NCI-H187 treated with DMSO at 0.1 percent for 48 hours (cell line): ENCODE measurements at regions not wholly inside any gene's neighbourhood (a gene's known extent, or its start where the extent isn't known, plus 50 kb on each side); places are given as distances from the start of the nearest gene placed in this dataset.
"Not testable (repeated sequence)": the region's sequence is repeated elsewhere in the genome, so short reads cannot be mapped to it uniquely, and the experiment has no call there.

Experiments used
- DNase-seq: peaks from one replicate; lab custom pipeline; 2025; lab: John Stamatoyannopoulos, UW

- no peak for DNase-seq
Measured at GRCh38 chr11:87970762-87971161, 204.5 kb downstream of the RAB38 start.

- no peak for DNase-seq
Measured at GRCh38 chr11:87967459-87967858, 207.8 kb downstream of the RAB38 start.

GRCh38 chr11:87966694-87967093 lies 208.5 kb downstream of the RAB38 start:
- DNase-seq: no peak

- DNase-seq: no peak
Measured at GRCh38 chr11:87966216-87966615, 209.0 kb downstream of the RAB38 start.

GRCh38 chr11:87961606-87962005 lies 213.6 kb downstream of the RAB38 start:
- DNase-seq: no peak

- no peak for DNase-seq
Measured at GRCh38 chr11:87957961-87958360, 217.3 kb downstream of the RAB38 start.

GRCh38 chr11:87954476-87954875 lies 220.8 kb downstream of the RAB38 start:
- no peak for DNase-seq

- no peak for DNase-seq
Measured at GRCh38 chr11:87942786-87943185, 232.5 kb downstream of the RAB38 start.

- no peak for DNase-seq
Measured at GRCh38 chr11:87934182-87934581, 241.1 kb downstream of the RAB38 start.

- DNase-seq: no peak
Measured at GRCh38 chr11:87926250-87926970, 248.8 kb downstream of the RAB38 start.

GRCh38 chr11:87924125-87924524 lies 251.1 kb downstream of the RAB38 start:
- no peak for DNase-seq

- no peak for DNase-seq
Measured at GRCh38 chr11:87917111-87917510, 258.1 kb downstream of the RAB38 start.

- DNase-seq: no peak
Measured at GRCh38 chr11:87909178-87909577, 266.1 kb downstream of the RAB38 start.

- DNase-seq: no peak
Measured at GRCh38 chr11:87908086-87908485, 267.2 kb downstream of the RAB38 start.

GRCh38 chr11:87903345-87903744 lies 271.9 kb downstream of the RAB38 start:
- no peak for DNase-seq

- no peak for DNase-seq
Measured at GRCh38 chr11:87901341-87901740, 273.9 kb downstream of the RAB38 start.

GRCh38 chr11:87897921-87898320 lies 277.3 kb downstream of the RAB38 start:
- DNase-seq: no peak

GRCh38 chr11:87897071-87897470 lies 278.2 kb downstream of the RAB38 start:
- no peak for DNase-seq

- no peak for DNase-seq
Measured at GRCh38 chr11:87894961-87895360, 280.3 kb downstream of the RAB38 start.

GRCh38 chr11:87892291-87892690 lies 283.0 kb downstream of the RAB38 start:
- DNase-seq: no peak

- DNase-seq: no peak
Measured at GRCh38 chr11:87889126-87889525, 286.1 kb downstream of the RAB38 start.

- DNase-seq: not testable (repeated sequence)
Measured at GRCh38 chr11:87885084-87885483, 290.2 kb downstream of the RAB38 start.

GRCh38 chr11:87879118-87879517 lies 296.1 kb downstream of the RAB38 start:
- no peak for DNase-seq

GRCh38 chr11:87878373-87878825 lies 296.8 kb downstream of the RAB38 start:
- DNase-seq: no peak
